Nephron (organoid): ENCODE measurements at regions not wholly inside any gene's neighbourhood (a gene's known extent, or its start where the extent isn't known, plus 50 kb on each side); places are given as distances from the start of the nearest gene placed in this dataset.
A peak's percentile ranks its signal among the peaks of the same experiment; 100 is the strongest.

ENCODE experiments used
- H3K27ac Mint-ChIP-seq, 3 experiments: 2 replicates each; pipeline ENCODE4 v1.8.0; 2020; ENCODE audit warnings: mixed read lengths in 3 of 3, mild to moderate bottlenecking in 2 of 3, moderate library complexity in 1 of 3
- H3K27me3 Mint-ChIP-seq: 2 replicates; pipeline ENCODE4 v1.8.0; 2021; ENCODE audit warnings: low read depth, mild to moderate bottlenecking, moderate library complexity, mixed read lengths
- H3K36me3 Mint-ChIP-seq: 2 replicates; pipeline ENCODE4 v1.8.0; 2020; ENCODE audit warnings: low read depth, mixed read lengths
- H3K4me1 Mint-ChIP-seq: 2 replicates; pipeline ENCODE4 v1.8.0; 2020; ENCODE audit warnings: mixed read lengths
- H3K4me3 Mint-ChIP-seq, 3 experiments: 2 replicates each; pipeline ENCODE4 v1.8.0; 2020; ENCODE audit warnings: mild to moderate bottlenecking in 3 of 3, mixed read lengths in 3 of 3, moderate library complexity in 2 of 3
- H3K9me3 Mint-ChIP-seq: 2 replicates; pipeline ENCODE4 v1.8.0; 2020; ENCODE audit warnings: mixed read lengths
- TF ChIP-seq, protein P1 (sequence below), 3 experiments: fragments of 200-600 bp; sonication (generic); IDR thresholded peaks; one replicate each; pipeline ENCODE4 v1.5.0; 2021; ENCODE audit warnings: antibody characterized with exemption in 3 of 3; ENCODE audit not compliant: unreplicated experiment in 3 of 3

GRCh38 chr14:25252793-25253192 lies 202.8 kb upstream of the STXBP6 start:
- H3K4me1 Mint-ChIP-seq, result no peaks in the 10 kb centered on the region

DNA sequence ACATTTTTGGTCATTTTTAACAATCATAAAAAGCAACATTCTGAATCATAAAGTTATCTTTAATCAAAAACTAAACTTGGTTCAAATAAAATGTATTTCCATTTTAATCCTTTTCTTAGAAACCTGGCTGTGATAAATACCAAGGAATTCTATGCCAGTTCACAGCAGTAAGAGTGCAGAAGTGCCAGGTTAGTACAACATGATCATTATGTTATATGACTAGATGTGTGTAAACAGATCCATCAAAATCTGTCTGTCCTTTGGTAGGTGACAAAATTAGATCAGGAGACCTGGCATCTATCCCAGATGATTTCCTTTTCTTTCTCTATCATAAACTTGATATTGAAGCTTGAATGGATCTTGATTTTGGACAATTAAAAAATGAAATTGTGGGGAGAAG lies 200.6 kb upstream of the STXBP6 start:
- H3K9me3 Mint-ChIP-seq, result no peaks in the 10 kb centered on the region
- no peak overlapping the region for H3K27ac Mint-ChIP-seq
- H3K36me3 Mint-ChIP-seq, result no peaks in the 10 kb centered on the region
- no peak overlapping the region for H3K4me3 Mint-ChIP-seq
- TF ChIP-seq, protein P1, sequence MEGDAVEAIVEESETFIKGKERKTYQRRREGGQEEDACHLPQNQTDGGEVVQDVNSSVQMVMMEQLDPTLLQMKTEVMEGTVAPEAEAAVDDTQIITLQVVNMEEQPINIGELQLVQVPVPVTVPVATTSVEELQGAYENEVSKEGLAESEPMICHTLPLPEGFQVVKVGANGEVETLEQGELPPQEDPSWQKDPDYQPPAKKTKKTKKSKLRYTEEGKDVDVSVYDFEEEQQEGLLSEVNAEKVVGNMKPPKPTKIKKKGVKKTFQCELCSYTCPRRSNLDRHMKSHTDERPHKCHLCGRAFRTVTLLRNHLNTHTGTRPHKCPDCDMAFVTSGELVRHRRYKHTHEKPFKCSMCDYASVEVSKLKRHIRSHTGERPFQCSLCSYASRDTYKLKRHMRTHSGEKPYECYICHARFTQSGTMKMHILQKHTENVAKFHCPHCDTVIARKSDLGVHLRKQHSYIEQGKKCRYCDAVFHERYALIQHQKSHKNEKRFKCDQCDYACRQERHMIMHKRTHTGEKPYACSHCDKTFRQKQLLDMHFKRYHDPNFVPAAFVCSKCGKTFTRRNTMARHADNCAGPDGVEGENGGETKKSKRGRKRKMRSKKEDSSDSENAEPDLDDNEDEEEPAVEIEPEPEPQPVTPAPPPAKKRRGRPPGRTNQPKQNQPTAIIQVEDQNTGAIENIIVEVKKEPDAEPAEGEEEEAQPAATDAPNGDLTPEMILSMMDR (IDR thresholded peaks at IDR 0.05; ENCODE audit: unreplicated experiment in 3 of 3), result no peak
- no peaks in the 10 kb centered on the region for H3K27me3 Mint-ChIP-seq
- no peaks in the 10 kb centered on the region for H3K4me1 Mint-ChIP-seq

More at GRCh38 chr14:25252793-25253192, 202.8 kb upstream of the STXBP6 start:
- H3K36me3 Mint-ChIP-seq, result no peaks in the 10 kb centered on the region
- H3K4me3 Mint-ChIP-seq, result no peak overlapping the region
- no peak overlapping the region for H3K27ac Mint-ChIP-seq
- H3K9me3 Mint-ChIP-seq, result no peaks in the 10 kb centered on the region
- H3K27me3 Mint-ChIP-seq, result no peaks in the 10 kb centered on the region
- TF ChIP-seq, protein P1 (IDR thresholded peaks at IDR 0.05; ENCODE audit: unreplicated experiment in 3 of 3), result no peak

GRCh38 chr14:25247609-25248008 lies 197.7 kb upstream of the STXBP6 start:
- no peak overlapping the region for H3K4me3 Mint-ChIP-seq
- no peaks in the 10 kb centered on the region for H3K9me3 Mint-ChIP-seq
- H3K27me3 Mint-ChIP-seq, result no peaks in the 10 kb centered on the region
- TF ChIP-seq, protein P1 (IDR thresholded peaks at IDR 0.05; ENCODE audit: unreplicated experiment in 3 of 3), result no peak
- no peaks in the 10 kb centered on the region for H3K4me1 Mint-ChIP-seq
- no peak overlapping the region for H3K27ac Mint-ChIP-seq
- no peaks in the 10 kb centered on the region for H3K36me3 Mint-ChIP-seq

DNA sequence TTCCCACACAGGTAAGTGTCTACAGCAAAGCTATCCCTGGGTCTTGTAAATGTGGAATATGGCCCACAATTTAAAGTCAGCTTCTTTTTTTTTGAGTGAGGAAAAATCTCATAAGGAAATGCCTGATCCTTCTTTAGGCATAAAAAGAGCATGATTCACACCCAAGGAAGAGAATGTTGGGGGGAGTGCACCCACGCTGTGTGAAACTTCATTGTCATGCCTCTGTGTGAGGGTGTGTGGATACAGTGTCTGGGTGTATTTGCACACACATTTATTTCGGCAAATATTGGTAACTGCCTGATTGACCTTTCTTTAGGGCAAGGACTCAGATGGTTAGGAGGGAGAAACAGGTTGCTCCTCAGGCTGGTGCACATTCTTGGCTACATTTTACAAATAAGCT lies 196.8 kb upstream of the STXBP6 start:
- Mint-ChIP-seq H3K27ac (no peak overlapping the region), H3K4me1 (no peaks in the 10 kb centered on the region), H3K9me3 (no peaks in the 10 kb centered on the region), H3K36me3 (no peaks in the 10 kb centered on the region), H3K4me3 (no peak overlapping the region), H3K27me3 (no peaks in the 10 kb centered on the region)
- TF ChIP-seq, protein P1 (IDR thresholded peaks at IDR 0.05; ENCODE audit: unreplicated experiment in 3 of 3), result no peak

DNA sequence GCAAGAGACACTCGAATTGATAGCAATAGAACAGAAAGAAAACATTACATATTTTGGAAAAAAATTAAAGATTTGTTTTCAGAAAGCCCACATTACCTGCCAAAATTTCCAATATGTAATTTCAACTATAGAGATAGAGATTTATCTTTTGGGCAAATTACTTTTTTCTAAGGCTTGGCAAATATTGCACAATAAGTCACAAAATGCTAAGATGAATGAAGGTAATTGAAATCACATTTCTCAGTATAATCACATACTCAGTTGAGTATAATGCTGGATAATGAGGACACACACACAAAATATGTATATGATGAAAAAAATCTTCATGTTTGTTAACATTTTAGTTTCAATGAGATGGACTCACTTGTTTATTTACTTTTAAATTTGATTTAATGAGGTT lies 189.2 kb upstream of the STXBP6 start:
- Mint-ChIP-seq H3K27ac (no peak overlapping the region), H3K4me1 (no peaks in the 10 kb centered on the region), H3K27me3 (peaks cover 5% of the 10 kb centered on the region), H3K36me3 (no peaks in the 10 kb centered on the region), H3K4me3 (no peak overlapping the region), H3K9me3 (no peaks in the 10 kb centered on the region)
- TF ChIP-seq, protein P1 (IDR thresholded peaks at IDR 0.05; ENCODE audit: unreplicated experiment in 3 of 3), result no peak

GRCh38 chr14:25237845-25238244 lies 187.9 kb upstream of the STXBP6 start:
- H3K27ac Mint-ChIP-seq, result no peak overlapping the region

More at GRCh38 chr14:25237845-25238244, 187.9 kb upstream of the STXBP6 start:
- H3K9me3 Mint-ChIP-seq, result no peaks in the 10 kb centered on the region
- H3K4me1 Mint-ChIP-seq, result no peaks in the 10 kb centered on the region
- H3K27me3 Mint-ChIP-seq, result peaks cover 5% of the 10 kb centered on the region
- H3K4me3 Mint-ChIP-seq, result no peak overlapping the region
- H3K36me3 Mint-ChIP-seq, result no peaks in the 10 kb centered on the region
- TF ChIP-seq, protein P1 (IDR thresholded peaks at IDR 0.05; ENCODE audit: unreplicated experiment in 3 of 3), result peak in 1 of 3 experiments; percentile 34
